HUES48 (cell line): ENCODE measurements at regions not wholly inside any gene's neighbourhood (a gene's known extent, or its start where the extent isn't known, plus 50 kb on each side); places are given as distances from the start of the nearest gene placed in this dataset.

ENCODE experiments used
- H3K27ac ChIP-seq: one replicate; pipeline ENCODE4 v1.7.0; 2013; ENCODE audit warnings: low read depth, low read length, inconsistent platforms
- H3K27me3 ChIP-seq: 2 replicates; pipeline ENCODE4 v1.6.1; 2013; ENCODE audit warnings: mild to moderate bottlenecking, low read length; ENCODE audit not compliant: control insufficient read depth, insufficient read depth
- H3K36me3 ChIP-seq: 2 replicates; pipeline ENCODE4 v1.6.1; 2013; ENCODE audit warnings: low read length; ENCODE audit not compliant: control insufficient read depth, insufficient read depth
- H3K4me1 ChIP-seq: 2 replicates; pipeline ENCODE4 v1.6.1; 2013; ENCODE audit warnings: mild to moderate bottlenecking, low read length; ENCODE audit not compliant: control insufficient read depth, insufficient read depth
- H3K4me3 ChIP-seq: 2 replicates; pipeline ENCODE4 v1.5.1; 2013; ENCODE audit warnings: mild to moderate bottlenecking, low read depth, low read length
- H3K9ac ChIP-seq: 2 replicates; pipeline ENCODE4 v1.6.1; 2013; ENCODE audit warnings: mild to moderate bottlenecking, low read depth, low read length, moderate library complexity
- H3K9me3 ChIP-seq: 2 replicates; pipeline ENCODE4 v1.6.1; 2013; ENCODE audit warnings: low read length; ENCODE audit not compliant: control insufficient read depth, insufficient read depth

- Histone ChIP-seq H3K4me3 (no peak overlapping the region), H3K9me3 (no peaks in the 10 kb centered on the region), H3K27me3 (no peaks in the 10 kb centered on the region), H3K27ac (peak overlapping the region; percentile 52), H3K36me3 (no peaks in the 10 kb centered on the region), H3K9ac (no peak overlapping the region), H3K4me1 (peaks cover 43% of the 10 kb centered on the region)
These were observed 368.9 kb upstream of the JARID2 start for GRCh38 chr6:14876778-14877613.

GRCh38 chr6:14877758-14878157 is 368.1 kb upstream of the JARID2 start:
- H3K4me3 ChIP-seq = no peak overlapping the region
- peaks cover 49% of the 10 kb centered on the region for H3K4me1 ChIP-seq
- H3K9ac ChIP-seq = no peak overlapping the region
- no peaks in the 10 kb centered on the region for H3K9me3 ChIP-seq
- H3K36me3 ChIP-seq = no peaks in the 10 kb centered on the region
- no peaks in the 10 kb centered on the region for H3K27me3 ChIP-seq
- H3K27ac ChIP-seq = no peak overlapping the region

GRCh38 chr6:14880052-14880451 is 365.8 kb upstream of the JARID2 start:
- Histone ChIP-seq H3K27me3 (no peaks in the 10 kb centered on the region), H3K9ac (no peak overlapping the region), H3K4me1 (peaks cover 55% of the 10 kb centered on the region), H3K9me3 (no peaks in the 10 kb centered on the region), H3K36me3 (no peaks in the 10 kb centered on the region), H3K4me3 (no peak overlapping the region), H3K27ac (no peak overlapping the region)

- no peaks in the 10 kb centered on the region for H3K36me3 ChIP-seq
- H3K4me3 ChIP-seq = no peak overlapping the region
- H3K4me1 ChIP-seq = peaks cover 55% of the 10 kb centered on the region
- no peak overlapping the region for H3K9ac ChIP-seq
- no peak overlapping the region for H3K27ac ChIP-seq
- no peaks in the 10 kb centered on the region for H3K27me3 ChIP-seq
- H3K9me3 ChIP-seq = no peaks in the 10 kb centered on the region
These were observed 365.2 kb upstream of the JARID2 start for GRCh38 chr6:14880677-14881076.

DNA sequence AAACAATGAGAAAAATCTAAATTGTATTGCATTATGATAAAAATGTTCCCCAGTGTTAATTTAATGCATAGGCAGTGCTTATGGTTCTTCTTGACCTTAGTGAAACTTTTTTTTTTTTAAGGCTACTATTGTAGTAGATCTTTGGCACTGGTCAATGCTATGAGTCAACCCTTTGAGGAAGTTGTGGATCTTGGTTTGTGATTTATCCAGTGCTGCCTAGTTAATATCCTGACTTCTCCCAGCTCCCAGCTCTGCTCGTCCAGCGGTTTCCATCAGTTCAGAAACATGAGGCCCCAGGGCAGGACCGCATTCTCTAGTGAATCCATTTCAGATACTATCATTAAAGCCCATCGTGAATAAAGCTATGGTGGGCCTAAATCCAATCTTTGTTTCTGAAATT is 364.5 kb upstream of the JARID2 start:
- Histone ChIP-seq H3K27ac (no peak overlapping the region), H3K27me3 (no peaks in the 10 kb centered on the region), H3K4me3 (no peak overlapping the region), H3K4me1 (peaks cover 55% of the 10 kb centered on the region), H3K9me3 (no peaks in the 10 kb centered on the region), H3K36me3 (no peaks in the 10 kb centered on the region), H3K9ac (no peak overlapping the region)

GRCh38 chr6:14882394-14883026 is 363.4 kb upstream of the JARID2 start:
- Histone ChIP-seq H3K4me3 (no peak overlapping the region), H3K4me1 (peaks cover 47% of the 10 kb centered on the region), H3K27ac (no peak overlapping the region), H3K9me3 (no peaks in the 10 kb centered on the region), H3K9ac (no peak overlapping the region), H3K27me3 (no peaks in the 10 kb centered on the region), H3K36me3 (no peaks in the 10 kb centered on the region)

- no peaks in the 10 kb centered on the region for H3K36me3 ChIP-seq
- H3K27me3 ChIP-seq = no peaks in the 10 kb centered on the region
- H3K4me3 ChIP-seq = no peak overlapping the region
- H3K4me1 ChIP-seq = peaks cover 41% of the 10 kb centered on the region
- no peak overlapping the region for H3K9ac ChIP-seq
- no peak overlapping the region for H3K27ac ChIP-seq
- no peaks in the 10 kb centered on the region for H3K9me3 ChIP-seq
These were observed 361.9 kb upstream of the JARID2 start for GRCh38 chr6:14883921-14884320.

GRCh38 chr6:14885498-14885897 is 360.4 kb upstream of the JARID2 start:
- Histone ChIP-seq H3K36me3 (no peaks in the 10 kb centered on the region), H3K27ac (no peak overlapping the region), H3K9ac (no peak overlapping the region)

GRCh38 chr6:14887181-14887580 is 358.7 kb upstream of the JARID2 start:
- no peaks in the 10 kb centered on the region for H3K36me3 ChIP-seq
- peaks cover 25% of the 10 kb centered on the region; the same call in 1 of the 2 replicates for H3K4me1 ChIP-seq
- no peaks in the 10 kb centered on the region for H3K27me3 ChIP-seq
- no peak overlapping the region for H3K4me3 ChIP-seq
- H3K9ac ChIP-seq = no peak overlapping the region
- H3K27ac ChIP-seq = no peak overlapping the region
- H3K9me3 ChIP-seq = no peaks in the 10 kb centered on the region

More at GRCh38 chr6:14885498-14885897, 360.4 kb upstream of the JARID2 start:
- Histone ChIP-seq H3K4me1 (peaks cover 35% of the 10 kb centered on the region), H3K9me3 (no peaks in the 10 kb centered on the region), H3K4me3 (no peak overlapping the region), H3K27me3 (no peaks in the 10 kb centered on the region)

GRCh38 chr6:14887986-14888574 is 357.8 kb upstream of the JARID2 start:
- no peaks in the 10 kb centered on the region for H3K36me3 ChIP-seq

DNA sequence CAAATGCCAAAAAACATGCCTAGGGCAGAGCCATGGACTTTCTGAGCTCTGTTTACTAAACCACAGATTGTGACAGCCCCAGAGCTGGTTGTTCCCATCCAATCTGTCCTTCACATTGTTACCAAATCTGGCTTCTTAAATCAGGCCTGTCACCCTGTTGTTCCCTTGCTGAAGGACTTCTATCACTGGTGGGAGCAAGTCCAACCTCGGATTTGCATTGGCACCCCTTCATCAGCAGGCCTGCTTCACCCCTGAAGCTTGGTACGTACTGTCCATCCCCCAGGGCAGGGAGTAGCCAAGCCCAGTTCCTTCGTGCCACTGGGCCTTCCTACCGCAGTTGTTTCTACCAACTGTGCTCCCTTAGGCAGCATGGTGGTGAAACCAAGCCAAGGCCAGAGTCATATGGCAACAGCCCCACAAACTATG is 357.3 kb upstream of the JARID2 start:
- no peak overlapping the region for H3K27ac ChIP-seq
- no peak overlapping the region for H3K9ac ChIP-seq
- peaks cover 12% of the 10 kb centered on the region; the same call in 1 of the 2 replicates for H3K4me1 ChIP-seq
- H3K9me3 ChIP-seq = peaks cover 5% of the 10 kb centered on the region; the same call in 1 of the 2 replicates
- H3K27me3 ChIP-seq = no peaks in the 10 kb centered on the region
- H3K36me3 ChIP-seq = no peaks in the 10 kb centered on the region
- no peak overlapping the region for H3K4me3 ChIP-seq

More at GRCh38 chr6:14887986-14888574, 357.8 kb upstream of the JARID2 start:
- no peak overlapping the region for H3K27ac ChIP-seq
- H3K27me3 ChIP-seq = no peaks in the 10 kb centered on the region
- peaks cover 17% of the 10 kb centered on the region; the same call in 1 of the 2 replicates for H3K4me1 ChIP-seq
- H3K9me3 ChIP-seq = peaks cover under 1% of the 10 kb centered on the region; the same call in 1 of the 2 replicates
- H3K4me3 ChIP-seq = no peak overlapping the region
- no peak overlapping the region for H3K9ac ChIP-seq
